K562 (cell line): ENCODE measurements at regions not wholly inside any gene's neighbourhood (a gene's known extent, or its start where the extent isn't known, plus 50 kb on each side); places are given as distances from the start of the nearest gene placed in this dataset.
A peak's percentile ranks its signal among the peaks of the same experiment; 100 is the strongest.

Experiments
- ATAC-seq: fragments of 200-7000 bp; cut with Tn5 transposase; 3 replicates; pipeline ENCODE4 v1.9.1; 2020; ENCODE audit warnings: moderate library complexity
- BruUV-seq: library from RNA; stranded (reverse); fragments of 400-500 nt; replicated peaks from 2 replicates; lab custom pipeline; 2021; lab: Mats Ljungman, UMichigan
- CTCF ChIA-PET: fragments of 300-600 bp; formaldehyde crosslinking; extraction: SDS; loops from one replicate; lab custom pipeline; 2021; ENCODE audit warnings: low intra/inter-chr PET ratio; lab: Yijun Ruan, JAX
- POLR2A ChIA-PET: fragments of 300-600, 350-650 bp; sonication (Branson Sonifier 250); formaldehyde crosslinking; extraction: SDS; loops from one replicate; lab custom pipeline; 2021; ENCODE audit warnings: antibody characterized with exemption, inconsistent platforms; lab: Yijun Ruan, JAX
- DNase-seq, 4 experiments: peaks; one replicate each; pipeline versions ENCODE4 v3.0.0 to v3.0.0-alpha.2; 2011 to 2018; ENCODE audit warnings: low spot score in 3 of 4, mixed read lengths in 3 of 4; ENCODE audit errors: extremely low read depth in 1 of 4
- FAIRE-seq: peaks from 2 replicates; lab custom pipeline; 2011; peaks lifted over from hg19 to GRCh38; lab: Jason Lieb, UNC
- H2AFZ ChIP-seq: 2 replicates; pipeline ENCODE4 v1.6.0; 2011; ENCODE audit warnings: low read depth, low read length, control low read depth, inconsistent platforms
- H3K27ac ChIP-seq: fragments of 200-600 bp; 3 replicates; pipeline ENCODE4 v1.8.0; 2011; ENCODE audit warnings: low read depth, mild to moderate bottlenecking, control low read depth, inconsistent platforms, low read length, moderate library complexity, mixed read lengths; ENCODE audit errors: extremely low read depth
- H3K27me3 ChIP-seq, 2 experiments: fragments of 300-600 bp in 1 of 2; 2 replicates in 1 of 2; 3 replicates in 1 of 2; pipeline versions ENCODE4 v1.6.0 to v1.8.0; 2011; ENCODE audit warnings: inconsistent platforms in 2 of 2, low read length in 2 of 2, mild to moderate bottlenecking in 1 of 2, mixed read lengths in 1 of 2, moderate library complexity in 1 of 2; ENCODE audit not compliant: control insufficient read depth in 2 of 2, insufficient read depth in 2 of 2
- H3K36me3 ChIP-seq: fragments of 300-600 bp; 3 replicates; pipeline ENCODE4 v1.8.0; 2011; ENCODE audit warnings: mild to moderate bottlenecking, low read length, inconsistent platforms; ENCODE audit not compliant: control insufficient read depth, insufficient read depth
- H3K4me1 ChIP-seq, 2 experiments: fragments of 200-600 bp in 1 of 2; replicated peaks in 1 of 2; 2 replicates in 1 of 2; 3 replicates in 1 of 2; pipeline versions ENCODE4 v1.5.1 to v1.8.0; 2011; ENCODE audit warnings: inconsistent platforms in 2 of 2, low read length in 2 of 2, mild to moderate bottlenecking in 1 of 2, mixed read lengths in 1 of 2, moderate library complexity in 1 of 2; ENCODE audit not compliant: control insufficient read depth in 2 of 2, insufficient read depth in 2 of 2
- H3K4me2 ChIP-seq: 2 replicates; pipeline ENCODE4 v1.6.1; 2011; ENCODE audit warnings: low read length, control low read depth, inconsistent platforms, mixed read lengths; ENCODE audit not compliant: insufficient read depth
- H3K4me3 ChIP-seq: fragments of 200-600 bp; sonication (generic), shearing (Covaris generic); 2 replicates; pipeline ENCODE4 v1.5.1; 2016; ENCODE audit warnings: control low read depth, inconsistent platforms
- H3K79me2 ChIP-seq: fragments of 200-600 bp; 3 replicates; pipeline ENCODE4 v1.8.0; 2011; ENCODE audit warnings: low read length, inconsistent platforms; ENCODE audit not compliant: control insufficient read depth, insufficient read depth
- H3K9ac ChIP-seq, 2 experiments: 2 replicates each; pipeline versions ENCODE4 v1.6.0 to v1.6.1; 2011; ENCODE audit warnings: low read depth in 2 of 2, low read length in 2 of 2, control low read depth in 1 of 2, inconsistent platforms in 1 of 2, mild to moderate bottlenecking in 1 of 2, mixed read lengths in 1 of 2; ENCODE audit not compliant: insufficient read depth in 1 of 2
- H3K9me1 ChIP-seq: one replicate; pipeline ENCODE4 v1.6.0; 2011; ENCODE audit warnings: inconsistent platforms, mild to moderate bottlenecking, low read length, moderate library complexity; ENCODE audit not compliant: control insufficient read depth, insufficient read depth
- H3K9me3 ChIP-seq: replicated peaks from 2 replicates; pipeline ENCODE4 v1.5.1; 2011; ENCODE audit warnings: low read depth, low read length, inconsistent platforms; ENCODE audit not compliant: control insufficient read depth, insufficient read depth
- H4K20me1 ChIP-seq: replicated peaks from 2 replicates; pipeline ENCODE4 v1.6.1; 2011; ENCODE audit warnings: low read length, inconsistent platforms, mixed read lengths; ENCODE audit not compliant: control insufficient read depth, insufficient read depth
- RNF2 ChIP-seq: sonication (generic); IDR thresholded peaks from 2 replicates; pipeline ENCODE4 v1.6.1; 2016
- ZNF316 ChIP-seq: fragments of 450-650 bp; IDR thresholded peaks from 2 replicates; pipeline ENCODE4 v1.6.1; 2016
- WGBS: fragments of 100-300 bp; shearing (Covaris generic); methylation state at CpG from one replicate; pipeline ENCODE4 v1.1.6; 2016; ENCODE audit warnings: low coverage, mixed read lengths; ENCODE audit not compliant: insufficient coverage; ENCODE audit errors: missing lambda C conversion rate; 5-methylcytosine and 5-hydroxymethylcytosine counted together
- in situ Hi-C: fragments of 300-500 bp; cut with MboI; formaldehyde crosslinking; loops from 4 replicates; pipeline ENCODE4 v1.15.0; 2018; ENCODE audit warnings: inconsistent platforms, mixed read lengths
- intact Hi-C: fragments of 100-400 bp; cut with micrococcal nuclease; formaldehyde crosslinking; loops from 2 replicates; pipeline ENCODE4 v1.14.2; 2022
- TF ChIP-seq, protein P1 (sequence below): fragments of 200-800 bp; sonication (Bioruptor generic); IDR thresholded peaks from 2 replicates; pipeline ENCODE4 v1.6.1; 2017; ENCODE audit warnings: missing genetic modification characterization, missing compliant biosample characterization

DNA sequence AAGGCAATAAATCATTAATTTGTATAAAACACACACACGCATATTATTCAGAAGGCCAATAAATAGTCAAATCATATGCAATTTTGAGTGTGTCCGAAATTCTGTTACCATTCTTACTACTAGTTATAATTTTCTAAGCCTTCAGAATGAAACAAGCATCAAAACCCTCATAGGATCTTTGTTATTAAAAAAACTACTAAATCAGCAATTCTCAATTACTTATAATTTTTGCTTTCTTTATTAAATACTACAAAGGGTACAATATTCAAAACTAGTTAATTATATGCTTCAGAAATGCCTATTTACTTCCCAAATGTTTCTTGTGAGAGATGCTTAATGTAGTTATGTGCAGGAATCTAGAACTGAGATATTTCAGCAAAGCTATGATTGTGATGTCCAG is 413.1 kb upstream of the KIF2B start:
- no peaks in the 10 kb centered on the region for H3K79me2 ChIP-seq
- no peak overlapping the region for H3K4me2 ChIP-seq
- no TSS peak for BruUV-seq
- no peaks in the 10 kb centered on the region for H3K4me1 ChIP-seq
- no peak overlapping the region for H3K4me3 ChIP-seq
- FAIRE-seq (no peak), DNase-seq (no peak), ATAC-seq (no peak)
- intact Hi-C loops: no loop called here
- H3K9ac ChIP-seq: no peak overlapping the region
- WGBS: 5% methylated on average over 2 of the region's 2 CpGs
- H4K20me1 ChIP-seq: no peaks in the 10 kb centered on the region
- H3K9me3 ChIP-seq: no peaks in the 10 kb centered on the region
- H3K27me3 ChIP-seq: no peaks in the 10 kb centered on the region
- no peaks in the 10 kb centered on the region for H3K9me1 ChIP-seq
- H3K36me3 ChIP-seq: no peaks in the 10 kb centered on the region
- no peak overlapping the region for H3K27ac ChIP-seq
- H2AFZ ChIP-seq: no peak overlapping the region
- POLR2A ChIA-PET: no interaction called here
- in situ Hi-C loops: no loop called here
- TF ChIP-seq, protein P1, sequence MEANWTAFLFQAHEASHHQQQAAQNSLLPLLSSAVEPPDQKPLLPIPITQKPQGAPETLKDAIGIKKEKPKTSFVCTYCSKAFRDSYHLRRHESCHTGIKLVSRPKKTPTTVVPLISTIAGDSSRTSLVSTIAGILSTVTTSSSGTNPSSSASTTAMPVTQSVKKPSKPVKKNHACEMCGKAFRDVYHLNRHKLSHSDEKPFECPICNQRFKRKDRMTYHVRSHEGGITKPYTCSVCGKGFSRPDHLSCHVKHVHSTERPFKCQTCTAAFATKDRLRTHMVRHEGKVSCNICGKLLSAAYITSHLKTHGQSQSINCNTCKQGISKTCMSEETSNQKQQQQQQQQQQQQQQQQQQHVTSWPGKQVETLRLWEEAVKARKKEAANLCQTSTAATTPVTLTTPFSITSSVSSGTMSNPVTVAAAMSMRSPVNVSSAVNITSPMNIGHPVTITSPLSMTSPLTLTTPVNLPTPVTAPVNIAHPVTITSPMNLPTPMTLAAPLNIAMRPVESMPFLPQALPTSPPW (CRISPR knock-in tag): no peak
- TF ChIP-seq ZNF316: peak; percentile 43; the same call in 1 of the 2 replicates
- TF ChIP-seq, all 486 proteins: peak for 1
- CTCF ChIA-PET: no interaction called here

DNA sequence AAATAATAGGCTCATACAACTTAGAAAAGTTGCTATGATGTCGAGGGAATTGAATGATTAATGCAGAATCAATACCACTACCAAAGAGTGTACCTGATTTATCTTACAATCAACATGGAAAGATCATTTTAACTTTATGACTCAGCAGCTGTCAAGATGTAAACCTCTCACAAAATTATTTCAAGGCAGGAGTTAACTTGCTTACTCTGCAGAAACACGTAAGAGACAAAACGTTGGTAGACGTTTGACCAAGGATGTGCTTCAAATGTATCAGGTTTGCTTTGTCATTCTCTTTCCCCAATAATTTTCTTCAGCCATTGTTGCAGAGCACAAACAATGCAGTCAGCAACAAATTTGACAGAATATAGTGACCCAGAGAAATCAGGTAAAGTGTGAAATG is 415.8 kb upstream of the KIF2B start:
- Histone ChIP-seq H3K4me1 (no peaks in the 10 kb centered on the region), H3K9ac (no peak overlapping the region), H3K79me2 (no peaks in the 10 kb centered on the region), H3K27ac (no peak overlapping the region), H3K4me2 (no peak overlapping the region), H3K4me3 (no peak overlapping the region), H3K27me3 (no peaks in the 10 kb centered on the region), H4K20me1 (no peaks in the 10 kb centered on the region), H3K9me1 (no peaks in the 10 kb centered on the region), H2AFZ (no peak overlapping the region), H3K9me3 (no peaks in the 10 kb centered on the region), H3K36me3 (no peaks in the 10 kb centered on the region)
- TF ChIP-seq RNF2 (no peak), ZNF316 (0 out of 2 replicates have a peak, but pooled peaks have one; percentile 2)
- DNase-seq (no peak), FAIRE-seq (peak; percentile 29), ATAC-seq (no peak)
- no TSS peak for BruUV-seq
- ChIA-PET POLR2A (no interaction called here), CTCF (no interaction called here)
- intact Hi-C loops: no loop called here
- in situ Hi-C loops: no loop called here
- 7% methylated on average over 4 of the region's 4 CpGs for WGBS
